Neuron (in vitro differentiated cells): ENCODE measurements at regions not wholly inside any gene's neighbourhood (a gene's known extent, or its start where the extent isn't known, plus 50 kb on each side); places are given as distances from the start of the nearest gene placed in this dataset.

Experiments used
- H2AFZ ChIP-seq: one replicate; pipeline ENCODE4 v1.6.1; 2013; ENCODE audit warnings: low read depth, mild to moderate bottlenecking, inconsistent platforms, low read length, moderate library complexity
- H3K27me3 ChIP-seq: one replicate; pipeline ENCODE4 v1.6.1; 2013; ENCODE audit warnings: low read length; ENCODE audit not compliant: insufficient read depth
- H3K36me3 ChIP-seq: one replicate; pipeline ENCODE4 v1.6.1; 2013; ENCODE audit warnings: low read length; ENCODE audit not compliant: insufficient read depth
- H3K4me1 ChIP-seq: one replicate; pipeline ENCODE4 v1.6.1; 2013; ENCODE audit warnings: low read length; ENCODE audit not compliant: insufficient read depth
- H3K4me3 ChIP-seq: 2 replicates; pipeline ENCODE4 v1.5.1; 2013; ENCODE audit warnings: mild to moderate bottlenecking, low read length, moderate library complexity
- H3K9me3 ChIP-seq: one replicate; pipeline ENCODE4 v1.6.1; 2013; ENCODE audit warnings: low read length

GRCh38 chr4:131207589-131207988 is 1941.5 kb upstream of the PCDH10 start:
- no peak overlapping the region for H2AFZ ChIP-seq
- H3K9me3 ChIP-seq: no peaks in the 10 kb centered on the region
- no peaks in the 10 kb centered on the region for H3K27me3 ChIP-seq
- H3K4me3 ChIP-seq: no peak overlapping the region
- H3K36me3 ChIP-seq: no peaks in the 10 kb centered on the region
- no peaks in the 10 kb centered on the region for H3K4me1 ChIP-seq

GRCh38 chr4:131248314-131248713 is 1900.8 kb upstream of the PCDH10 start:
- Histone ChIP-seq H3K36me3 (no peaks in the 10 kb centered on the region), H2AFZ (no peak overlapping the region), H3K4me3 (no peak overlapping the region), H3K9me3 (no peaks in the 10 kb centered on the region), H3K27me3 (no peaks in the 10 kb centered on the region), H3K4me1 (no peaks in the 10 kb centered on the region)

GRCh38 chr4:131251321-131251720 is 1897.8 kb upstream of the PCDH10 start:
- Histone ChIP-seq H3K27me3 (no peaks in the 10 kb centered on the region), H3K36me3 (no peaks in the 10 kb centered on the region), H2AFZ (no peak overlapping the region), H3K9me3 (no peaks in the 10 kb centered on the region), H3K4me1 (no peaks in the 10 kb centered on the region), H3K4me3 (no peak overlapping the region)

- H3K9me3 ChIP-seq: no peaks in the 10 kb centered on the region
- no peaks in the 10 kb centered on the region for H3K4me1 ChIP-seq
- no peaks in the 10 kb centered on the region for H3K27me3 ChIP-seq
These were observed 1891.9 kb upstream of the PCDH10 start for GRCh38 chr4:131257241-131257640.

GRCh38 chr4:131258361-131258760 is 1890.7 kb upstream of the PCDH10 start:
- Histone ChIP-seq H2AFZ (no peak overlapping the region), H3K9me3 (no peaks in the 10 kb centered on the region), H3K36me3 (no peaks in the 10 kb centered on the region), H3K27me3 (no peaks in the 10 kb centered on the region), H3K4me3 (no peak overlapping the region), H3K4me1 (no peaks in the 10 kb centered on the region)

More at GRCh38 chr4:131257241-131257640, 1891.9 kb upstream of the PCDH10 start:
- Histone ChIP-seq H3K36me3 (no peaks in the 10 kb centered on the region), H3K4me3 (no peak overlapping the region), H2AFZ (no peak overlapping the region)

GRCh38 chr4:131288441-131288840 is 1860.7 kb upstream of the PCDH10 start:
- no peak overlapping the region for H2AFZ ChIP-seq
- H3K27me3 ChIP-seq: no peaks in the 10 kb centered on the region
- no peaks in the 10 kb centered on the region for H3K4me1 ChIP-seq
- H3K9me3 ChIP-seq: no peaks in the 10 kb centered on the region
- no peak overlapping the region for H3K4me3 ChIP-seq
- no peaks in the 10 kb centered on the region for H3K36me3 ChIP-seq

- no peaks in the 10 kb centered on the region for H3K4me1 ChIP-seq
- H2AFZ ChIP-seq: no peak overlapping the region
- H3K9me3 ChIP-seq: no peaks in the 10 kb centered on the region
These were observed 1852.9 kb upstream of the PCDH10 start for GRCh38 chr4:131296192-131296591.

GRCh38 chr4:131302108-131302507 is 1847.0 kb upstream of the PCDH10 start:
- H3K4me1 ChIP-seq: no peaks in the 10 kb centered on the region
- no peak overlapping the region for H3K4me3 ChIP-seq
- H3K9me3 ChIP-seq: no peaks in the 10 kb centered on the region
- H2AFZ ChIP-seq: no peak overlapping the region
- no peaks in the 10 kb centered on the region for H3K27me3 ChIP-seq
- H3K36me3 ChIP-seq: no peaks in the 10 kb centered on the region

More at GRCh38 chr4:131296192-131296591, 1852.9 kb upstream of the PCDH10 start:
- Histone ChIP-seq H3K4me3 (no peak overlapping the region), H3K27me3 (no peaks in the 10 kb centered on the region), H3K36me3 (no peaks in the 10 kb centered on the region)

GRCh38 chr4:131304686-131305085 is 1844.4 kb upstream of the PCDH10 start:
- Histone ChIP-seq H3K4me3 (no peak overlapping the region), H3K27me3 (no peaks in the 10 kb centered on the region), H3K9me3 (no peaks in the 10 kb centered on the region), H3K36me3 (no peaks in the 10 kb centered on the region), H2AFZ (no peak overlapping the region), H3K4me1 (no peaks in the 10 kb centered on the region)

- no peaks in the 10 kb centered on the region for H3K27me3 ChIP-seq
- no peaks in the 10 kb centered on the region for H3K36me3 ChIP-seq
- no peaks in the 10 kb centered on the region for H3K9me3 ChIP-seq
These were observed 1839.5 kb upstream of the PCDH10 start for GRCh38 chr4:131309628-131310027.

GRCh38 chr4:131316086-131316485 is 1833.0 kb upstream of the PCDH10 start:
- no peaks in the 10 kb centered on the region for H3K4me1 ChIP-seq
- H3K36me3 ChIP-seq: no peaks in the 10 kb centered on the region
- H3K9me3 ChIP-seq: no peaks in the 10 kb centered on the region

More at GRCh38 chr4:131309628-131310027, 1839.5 kb upstream of the PCDH10 start:
- Histone ChIP-seq H3K4me3 (no peak overlapping the region), H3K4me1 (no peaks in the 10 kb centered on the region), H2AFZ (no peak overlapping the region)

GRCh38 chr4:131337936-131338335 is 1811.2 kb upstream of the PCDH10 start:
- H3K9me3 ChIP-seq: no peaks in the 10 kb centered on the region
- no peak overlapping the region for H3K4me3 ChIP-seq
- no peak overlapping the region for H2AFZ ChIP-seq
- no peaks in the 10 kb centered on the region for H3K36me3 ChIP-seq
- H3K27me3 ChIP-seq: no peaks in the 10 kb centered on the region
- H3K4me1 ChIP-seq: no peaks in the 10 kb centered on the region

More at GRCh38 chr4:131316086-131316485, 1833.0 kb upstream of the PCDH10 start:
- H3K27me3 ChIP-seq: no peaks in the 10 kb centered on the region
- no peak overlapping the region for H2AFZ ChIP-seq
- no peak overlapping the region for H3K4me3 ChIP-seq

- Histone ChIP-seq H3K9me3 (no peaks in the 10 kb centered on the region), H2AFZ (no peak overlapping the region), H3K27me3 (no peaks in the 10 kb centered on the region), H3K36me3 (no peaks in the 10 kb centered on the region), H3K4me3 (no peak overlapping the region), H3K4me1 (no peaks in the 10 kb centered on the region)
These were observed 1810.0 kb upstream of the PCDH10 start for GRCh38 chr4:131339137-131339536.

- H3K4me1 ChIP-seq: no peaks in the 10 kb centered on the region
- no peaks in the 10 kb centered on the region for H3K9me3 ChIP-seq
- no peak overlapping the region for H2AFZ ChIP-seq
- no peak overlapping the region for H3K4me3 ChIP-seq
- H3K36me3 ChIP-seq: no peaks in the 10 kb centered on the region
- no peaks in the 10 kb centered on the region for H3K27me3 ChIP-seq
These were observed 1804.3 kb upstream of the PCDH10 start for GRCh38 chr4:131344761-131345160.
